ENCODE measurements at regions not wholly inside any gene's neighbourhood (a gene's known extent, or its start where the extent isn't known, plus 50 kb on each side); places are given as distances from the start of the nearest gene placed in this dataset.

- DNase-seq = no peak
These were observed 273.3 kb downstream of the PTEN start for GRCh38 chr10:88136712-88137111.

GRCh38 chr10:88138319-88138848 lies 275.0 kb downstream of the PTEN start:
- DNase-seq = no peak

GRCh38 chr10:88147000-88147798 lies 283.8 kb downstream of the PTEN start:
- no peak for DNase-seq

- DNase-seq = no peak
These were observed 286.5 kb downstream of the PTEN start for GRCh38 chr10:88149906-88150305.

- no peak for DNase-seq
These were observed 286.9 kb downstream of the PTEN start for GRCh38 chr10:88150339-88150738.

GRCh38 chr10:88152728-88153133 lies 289.3 kb downstream of the PTEN start:
- no peak for DNase-seq

GRCh38 chr10:88154596-88155250 lies 291.3 kb downstream of the PTEN start:
- DNase-seq = no peak

GRCh38 chr10:88156341-88156740 lies 292.9 kb downstream of the PTEN start:
- no peak for DNase-seq

GRCh38 chr10:88157981-88158465 lies 294.6 kb downstream of the PTEN start:
- DNase-seq = no peak

GRCh38 chr10:88158526-88159122 lies 295.2 kb downstream of the PTEN start:
- no peak for DNase-seq

- no peak for DNase-seq
These were observed 295.9 kb downstream of the PTEN start for GRCh38 chr10:88159127-88159829.

GRCh38 chr10:88161070-88161469 lies 297.6 kb downstream of the PTEN start:
- no peak for DNase-seq

GRCh38 chr10:88161756-88162155 lies 298.3 kb downstream of the PTEN start:
- DNase-seq = no peak

- no peak for DNase-seq
These were observed 299.4 kb downstream of the PTEN start for GRCh38 chr10:88162852-88163251.

GRCh38 chr10:88163572-88163971 lies 300.1 kb downstream of the PTEN start:
- DNase-seq = no peak

- DNase-seq = no peak
These were observed 301.0 kb downstream of the PTEN start for GRCh38 chr10:88164471-88164870.

GRCh38 chr10:88165849-88166271 lies 302.4 kb downstream of the PTEN start:
- no peak for DNase-seq

- no peak for DNase-seq
These were observed 305.0 kb downstream of the PTEN start for GRCh38 chr10:88168171-88169036.

- no peak for DNase-seq
These were observed 305.6 kb downstream of the PTEN start for GRCh38 chr10:88169037-88169319.

GRCh38 chr10:88170628-88171027 lies 307.2 kb downstream of the PTEN start:
- no peak for DNase-seq

- no peak for DNase-seq
These were observed 308.7 kb downstream of the PTEN start for GRCh38 chr10:88172159-88172558.

- DNase-seq = no peak
These were observed 311.0 kb downstream of the PTEN start for GRCh38 chr10:88174391-88174790.

Data from NCI-H2107 (cell line).